CD4-positive, alpha-beta T cell treated with Interleukin-17A for 1 hour (primary cell): ENCODE measurements at regions not wholly inside any gene's neighbourhood (a gene's known extent, or its start where the extent isn't known, plus 50 kb on each side); places are given as distances from the start of the nearest gene placed in this dataset.
"Not testable (repeated sequence)": the region's sequence is repeated elsewhere in the genome, so short reads cannot be mapped to it uniquely, and the experiment has no call there.

Experiments
- DNase-seq: peaks from one replicate; pipeline ENCODE4 v3.0.0-alpha.2; 2020

GRCh38 chr11:112310848-112311247 is 50.2 kb upstream of the PLET1 start:
- no peak for DNase-seq

GRCh38 chr11:112315057-112315720 is 54.5 kb upstream of the PLET1 start:
- DNase-seq, result no peak

- no peak for DNase-seq
These were observed 55.4 kb upstream of the PLET1 start for GRCh38 chr11:112315861-112316739.

- DNase-seq, result no peak
These were observed 56.3 kb upstream of the PLET1 start for GRCh38 chr11:112316971-112317370.

GRCh38 chr11:112318184-112318591 is 57.5 kb upstream of the PLET1 start:
- no peak for DNase-seq

GRCh38 chr11:112318661-112319060 is 58.0 kb upstream of the PLET1 start:
- no peak for DNase-seq

GRCh38 chr11:112320668-112321067 is 60.0 kb upstream of the PLET1 start:
- DNase-seq, result no peak

DNA sequence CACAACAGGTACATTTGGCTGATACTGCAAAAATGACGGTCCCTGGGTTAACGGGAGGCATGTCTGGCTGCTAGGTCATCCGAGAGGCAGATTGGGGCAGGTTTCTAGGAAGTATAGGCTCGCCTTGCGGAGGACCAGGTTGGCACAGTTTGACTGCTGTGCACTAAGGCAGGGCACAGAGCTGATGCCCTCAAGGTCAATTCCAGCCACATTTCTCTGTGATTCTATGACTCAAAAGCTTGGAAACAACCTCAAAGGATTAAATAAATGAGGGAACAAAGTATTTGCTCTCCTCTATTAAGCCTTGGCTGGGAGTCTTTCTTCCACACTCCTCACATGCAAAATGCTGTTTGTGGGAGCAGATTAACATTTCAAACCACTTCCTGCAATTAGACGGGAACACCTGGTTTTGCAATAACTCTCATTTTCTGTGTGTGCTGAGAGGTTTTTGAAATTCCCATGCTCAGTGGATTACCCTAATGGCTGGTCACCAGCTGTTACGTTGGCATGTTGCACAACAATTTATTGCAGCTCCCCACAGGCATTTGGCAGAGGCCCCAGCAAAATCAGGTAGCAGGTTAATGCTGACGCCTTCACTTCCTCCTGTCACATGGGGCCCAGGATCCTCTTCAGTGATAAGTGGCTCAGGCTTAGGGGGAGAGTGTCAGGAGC is 61.0 kb upstream of the PLET1 start:
- peak; percentile 7 for DNase-seq

DNA sequence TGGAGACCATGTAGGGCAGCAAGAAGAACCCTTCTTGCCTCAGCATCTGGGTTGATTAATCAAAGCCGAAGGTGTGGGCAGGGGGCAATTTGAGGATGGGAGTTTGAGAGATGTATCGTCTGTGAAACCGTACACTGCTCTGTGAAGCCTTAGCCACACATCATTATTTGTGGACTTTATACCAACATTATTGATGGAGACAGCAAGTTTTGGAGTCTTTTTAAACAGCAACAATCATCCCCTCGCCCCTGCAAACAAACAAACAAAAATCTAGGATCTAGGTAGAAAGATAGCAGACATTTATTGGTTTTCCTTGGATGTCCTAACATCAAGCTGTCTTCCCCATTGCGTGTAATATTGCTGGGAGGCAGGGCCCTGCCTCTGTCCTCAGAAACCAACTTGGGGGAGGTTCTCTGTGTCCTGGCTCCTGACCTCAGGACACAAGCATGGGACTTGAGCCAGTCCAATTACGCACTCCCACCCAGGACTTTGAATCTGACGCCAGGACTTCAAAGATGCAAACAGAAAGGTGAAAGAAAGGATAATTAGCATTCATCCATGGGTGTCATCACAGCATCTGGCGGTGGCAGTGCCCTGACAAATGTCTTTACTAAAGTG is 61.6 kb upstream of the PLET1 start:
- DNase-seq, result no peak

DNA sequence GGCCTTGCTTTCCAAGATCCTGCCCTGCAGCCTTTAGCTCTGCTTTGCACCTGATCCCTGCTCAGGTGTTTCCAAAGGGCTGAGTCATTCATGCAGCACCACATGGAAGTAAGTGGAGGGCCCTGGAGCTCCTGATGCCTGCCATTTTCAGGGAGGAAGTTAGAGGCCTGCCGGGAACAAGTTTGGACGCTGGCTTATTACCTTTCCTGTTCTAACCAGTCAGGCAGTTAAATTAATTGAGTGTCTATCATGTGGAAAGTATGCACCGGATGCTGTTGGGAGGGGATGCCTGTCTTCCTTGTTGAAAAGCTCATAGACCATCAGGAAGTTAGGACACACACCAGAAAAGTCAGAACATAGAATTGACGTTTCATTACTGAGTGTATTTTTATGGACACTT is 73.7 kb upstream of the PLET1 start:
- DNase-seq, result no peak

- no peak for DNase-seq
These were observed 75.8 kb upstream of the PLET1 start for GRCh38 chr11:112336356-112336886.

- no peak for DNase-seq
These were observed 78.9 kb upstream of the PLET1 start for GRCh38 chr11:112339566-112339965.

GRCh38 chr11:112343368-112344039 is 82.8 kb upstream of the PLET1 start:
- no peak for DNase-seq

DNA sequence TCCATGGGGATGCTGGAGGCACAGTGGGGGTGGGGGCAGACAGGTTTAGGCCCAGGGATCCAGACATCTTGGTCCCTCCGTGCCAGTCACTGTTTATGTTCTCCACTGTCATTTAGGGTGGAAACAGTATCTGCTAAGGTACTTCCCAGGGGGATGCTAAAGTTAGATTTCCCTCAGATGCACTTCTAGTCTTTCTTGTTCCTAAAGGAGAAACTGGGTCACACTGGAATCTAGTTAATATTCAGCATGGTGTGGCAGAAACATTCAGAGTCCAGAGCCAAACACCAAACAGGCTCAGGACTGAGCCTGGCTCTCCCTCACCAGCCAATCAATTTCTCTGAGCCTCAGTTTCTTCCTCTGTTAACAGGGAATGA is 83.4 kb upstream of the PLET1 start:
- no peak for DNase-seq

GRCh38 chr11:112345166-112345565 is 84.5 kb upstream of the PLET1 start:
- DNase-seq, result no peak

DNA sequence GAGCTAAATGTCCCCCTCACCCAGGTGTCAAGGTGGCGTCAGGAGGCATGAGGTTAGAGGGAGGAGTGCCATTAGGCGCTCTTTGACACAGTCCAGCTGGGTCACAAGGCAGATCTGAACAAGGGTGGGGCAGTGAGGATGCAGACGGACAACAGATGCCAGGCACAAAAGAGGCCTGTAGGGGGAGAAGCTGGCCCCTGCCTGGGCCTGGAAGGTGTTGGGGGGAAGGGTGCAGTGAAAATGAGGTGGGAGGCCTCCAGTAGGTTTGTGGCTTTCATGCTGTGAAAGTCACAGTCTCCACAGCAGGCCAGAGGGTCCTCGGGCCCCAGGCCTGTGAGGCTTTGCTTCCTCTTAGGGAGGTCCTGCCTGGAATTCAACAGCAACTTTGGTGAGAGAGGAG is 85.0 kb upstream of the PLET1 start:
- no peak for DNase-seq

- DNase-seq, result no peak
These were observed 85.9 kb upstream of the PLET1 start for GRCh38 chr11:112346586-112346985.

DNA sequence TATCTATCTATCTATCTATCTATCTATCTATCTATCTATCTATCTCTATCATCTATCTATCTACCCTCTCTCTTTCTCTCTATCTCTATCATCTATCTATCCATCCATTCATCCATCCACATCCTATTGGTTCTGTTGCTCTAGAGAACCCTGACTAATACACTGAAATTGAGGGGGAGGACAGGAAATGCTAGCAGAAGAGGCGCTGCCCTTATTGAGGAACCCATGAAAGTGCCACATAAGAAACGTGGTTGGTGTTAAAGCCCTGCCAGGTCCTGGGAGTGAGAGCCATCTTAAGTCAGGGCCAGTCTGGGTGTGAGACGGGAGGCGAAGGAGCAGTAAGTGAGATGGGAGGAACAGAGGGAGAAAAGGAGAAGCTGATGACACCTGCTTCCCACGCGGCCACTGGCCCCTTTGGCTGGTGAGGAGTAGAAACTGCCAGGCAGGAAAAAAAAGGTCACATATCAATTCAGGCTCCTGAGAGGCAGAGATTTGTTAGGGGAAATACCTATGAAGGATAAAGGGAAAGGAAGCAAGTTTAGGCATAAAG is 87.9 kb upstream of the PLET1 start:
- DNase-seq, result no peak

- not testable (repeated sequence) for DNase-seq
These were observed 90.8 kb upstream of the PLET1 start for GRCh38 chr11:112351423-112351822.

- DNase-seq, result no peak
These were observed 92.2 kb upstream of the PLET1 start for GRCh38 chr11:112352907-112353306.

- DNase-seq, result no peak
These were observed 93.7 kb upstream of the PLET1 start for GRCh38 chr11:112354364-112354763.

DNA sequence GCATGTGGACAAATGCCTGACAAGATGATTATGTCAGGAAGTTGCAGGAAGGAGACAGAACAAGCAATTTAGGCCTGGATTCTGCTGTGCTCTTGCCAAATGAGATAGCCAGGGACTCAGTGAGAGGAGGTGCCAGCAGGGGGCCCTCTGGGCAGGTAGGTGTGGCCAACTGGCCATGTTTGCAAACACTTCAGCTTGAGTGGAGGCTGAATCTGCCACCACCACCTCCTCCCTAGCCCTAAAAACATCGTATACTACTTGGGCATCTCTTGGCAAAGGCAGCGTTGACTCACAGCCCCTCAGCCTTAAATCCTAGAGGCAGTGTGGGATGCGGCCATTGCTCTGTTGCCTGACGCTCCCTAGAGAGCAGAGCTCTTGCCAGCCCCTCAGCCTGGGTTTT is 95.1 kb upstream of the PLET1 start:
- no peak for DNase-seq
